GM12878 (cell line): ENCODE measurements at regions not wholly inside any gene's neighbourhood (a gene's known extent, or its start where the extent isn't known, plus 50 kb on each side); places are given as distances from the start of the nearest gene placed in this dataset.
A peak's percentile ranks its signal among the peaks of the same experiment; 100 is the strongest.

Source experiments
- ATAC-seq: fragments of 200-7000 bp; cut with Tn5 transposase; 3 replicates; pipeline ENCODE4 v1.9.1; 2020; ENCODE audit warnings: mild to moderate bottlenecking, moderate library complexity
- BruUV-seq: library from RNA; stranded (reverse); fragments of 400-500 nt; replicated peaks from 2 replicates; lab custom pipeline; 2021; lab: Mats Ljungman, UMichigan
- CTCF ChIA-PET: fragments of 300-600 bp; sonication (Branson Sonifier 250); formaldehyde crosslinking; extraction: SDS; loops from one replicate; lab custom pipeline; 2021; ENCODE audit warnings: inconsistent platforms; lab: Yijun Ruan, JAX
- POLR2A ChIA-PET: fragments of 350-600 bp; formaldehyde crosslinking; extraction: SDS; loops from one replicate; lab custom pipeline; 2021; ENCODE audit warnings: inconsistent platforms; lab: Charles Lee
- RAD21 ChIA-PET: fragments of 300-600 bp; sonication (Branson Sonifier 250); formaldehyde crosslinking; loops from one replicate; lab custom pipeline; 2023; ENCODE audit warnings: antibody characterized with exemption; ENCODE audit not compliant: unreplicated experiment; lab: Charles Lee
- SMC1A ChIA-PET: fragments of 300-600 bp; sonication (Branson Sonifier 250); formaldehyde crosslinking; loops from one replicate; lab custom pipeline; 2023; ENCODE audit not compliant: unreplicated experiment, uncharacterized antibody; lab: Charles Lee
- DNase-seq: peaks from one replicate; pipeline ENCODE4 v3.0.0-alpha.2; 2011; ENCODE audit warnings: low read depth, low spot score
- FAIRE-seq: peaks from 3 replicates; lab custom pipeline; 2011; peaks lifted over from hg19 to GRCh38; lab: Jason Lieb, UNC
- H2AFZ ChIP-seq: 2 replicates; pipeline ENCODE4 v1.6.0; 2011; ENCODE audit warnings: low read depth, low read length, control low read depth; ENCODE audit not compliant: control insufficient read depth
- H3K27ac ChIP-seq: 2 replicates; pipeline ENCODE4 v1.5.1; 2011; ENCODE audit warnings: control low read depth; ENCODE audit not compliant: control insufficient read depth, insufficient read depth
- H3K27me3 ChIP-seq, 2 experiments: replicated peaks in 1 of 2; 2 replicates each; pipeline versions ENCODE4 v1.6.0 to v1.6.1; 2011; ENCODE audit warnings: low read length in 1 of 2; ENCODE audit not compliant: control insufficient read depth in 2 of 2, insufficient read depth in 2 of 2
- H3K36me3 ChIP-seq, 2 experiments: 2 replicates each; pipeline ENCODE4 v1.5.1; 2011; ENCODE audit warnings: low read length in 1 of 2; ENCODE audit not compliant: control insufficient read depth in 2 of 2, insufficient read depth in 2 of 2
- H3K4me1 ChIP-seq: 2 replicates; pipeline ENCODE4 v1.6.1; 2011; ENCODE audit warnings: mild to moderate bottlenecking, low read length, moderate library complexity, mixed read lengths; ENCODE audit not compliant: control insufficient read depth, insufficient read depth
- H3K4me2 ChIP-seq: 2 replicates; pipeline ENCODE4 v1.6.0; 2011; ENCODE audit warnings: control low read depth; ENCODE audit not compliant: control insufficient read depth, insufficient read depth
- H3K4me3 ChIP-seq: fragments of 200-600 bp; sonication (generic); 2 replicates; pipeline ENCODE4 v1.5.1; 2016
- H3K79me2 ChIP-seq: 2 replicates; pipeline ENCODE4 v1.6.0; 2011; ENCODE audit warnings: low read length; ENCODE audit not compliant: control insufficient read depth, insufficient read depth
- H3K9ac ChIP-seq: 2 replicates; pipeline ENCODE4 v1.8.0; 2011; ENCODE audit warnings: low read length, control low read depth, mixed read lengths; ENCODE audit not compliant: control insufficient read depth, insufficient read depth
- H3K9me3 ChIP-seq: replicated peaks from 3 replicates; pipeline ENCODE4 v1.5.1; 2011; ENCODE audit warnings: mild to moderate bottlenecking, low read length; ENCODE audit not compliant: control insufficient read depth, insufficient read depth
- H4K20me1 ChIP-seq: 2 replicates; pipeline ENCODE4 v1.6.0; 2011; ENCODE audit not compliant: control insufficient read depth, insufficient read depth
- BHLHE40 ChIP-seq, 2 experiments: fragments of 450-650 bp in 1 of 2; IDR thresholded peaks; 2 replicates each; pipeline ENCODE4 v1.6.1; 2011 to 2017; ENCODE audit warnings: low read depth in 2 of 2, borderline replicate concordance in 1 of 2, improper control_type of control experiment in 1 of 2, low read length in 1 of 2, mild to moderate bottlenecking in 1 of 2
- BMI1 ChIP-seq: fragments of 450-650 bp; IDR thresholded peaks from 2 replicates; pipeline ENCODE4 v1.6.1; 2016; ENCODE audit warnings: mild to moderate bottlenecking, moderate library complexity, borderline replicate concordance
- CHD1 ChIP-seq: IDR thresholded peaks from 2 replicates; pipeline ENCODE4 v1.6.1; 2012; ENCODE audit warnings: low read depth, low read length, improper control_type of control experiment
- CHD2 ChIP-seq: IDR thresholded peaks from 2 replicates; pipeline ENCODE4 v1.6.1; 2011; ENCODE audit warnings: low read depth, low read length, improper control_type of control experiment, borderline replicate concordance
- DPF2 ChIP-seq: fragments of 450-650 bp; IDR thresholded peaks from 2 replicates; pipeline ENCODE4 v1.6.1; 2017; ENCODE audit warnings: mild to moderate bottlenecking
- E2F8 ChIP-seq: fragments of 450-650 bp; IDR thresholded peaks from 2 replicates; pipeline ENCODE4 v1.6.1; 2018; ENCODE audit warnings: mild to moderate bottlenecking, low read depth, moderate library complexity; ENCODE audit not compliant: partially characterized antibody
- EP300 ChIP-seq, 2 experiments: fragments of 150-350 bp in 1 of 2; IDR thresholded peaks; 2 replicates each; pipeline ENCODE4 v1.6.1; 2011 to 2012; ENCODE audit warnings: low read depth in 2 of 2, low read length in 2 of 2, borderline replicate concordance in 1 of 2, improper control_type of control experiment in 1 of 2, inconsistent platforms in 1 of 2; ENCODE audit not compliant: control insufficient read depth in 1 of 2
- HCFC1 ChIP-seq: fragments of 150-350 bp; IDR thresholded peaks from 2 replicates; pipeline ENCODE4 v1.6.1; 2014; ENCODE audit warnings: low read length
- MTA3 ChIP-seq: IDR thresholded peaks from 2 replicates; pipeline ENCODE4 v1.6.1; 2012; ENCODE audit warnings: low read length, inconsistent platforms, borderline replicate concordance
- YBX1 ChIP-seq: fragments of 450-650 bp; IDR thresholded peaks from 2 replicates; pipeline ENCODE4 v1.6.1; 2016; ENCODE audit warnings: antibody characterized with exemption
- ZNF217 ChIP-seq: fragments of 450-650 bp; IDR thresholded peaks from 2 replicates; pipeline ENCODE4 v1.6.1; 2017; ENCODE audit warnings: antibody characterized with exemption, mild to moderate bottlenecking
- ZZZ3 ChIP-seq: IDR thresholded peaks from 2 replicates; pipeline ENCODE4 v1.6.1; 2011; ENCODE audit warnings: low read depth; ENCODE audit not compliant: control insufficient read depth, insufficient read length
- in situ Hi-C: fragments of 300-500 bp; cut with MboI; formaldehyde crosslinking; loops from 9 replicates; pipeline ENCODE4 v1.14.3; 2018; ENCODE audit warnings: mixed read lengths
- intact Hi-C: fragments of 100-400 bp; cut with micrococcal nuclease; formaldehyde crosslinking; loops from one replicate; pipeline ENCODE4 v1.14.2; 2022; ENCODE audit not compliant: unreplicated experiment
- TF ChIP-seq, protein P1 (sequence below): fragments of 450-650 bp; IDR thresholded peaks from 2 replicates; pipeline ENCODE4 v1.6.1; 2016; ENCODE audit warnings: mild to moderate bottlenecking
- TF ChIP-seq, protein P2 (sequence below): IDR thresholded peaks from 2 replicates; pipeline ENCODE4 v1.6.1; 2012; ENCODE audit warnings: low read depth, low read length, improper control_type of control experiment
- TF ChIP-seq, protein P3 (sequence below): fragments of 450-650 bp; IDR thresholded peaks from 2 replicates; pipeline ENCODE4 v1.6.1; 2017; ENCODE audit warnings: mild to moderate bottlenecking

DNA sequence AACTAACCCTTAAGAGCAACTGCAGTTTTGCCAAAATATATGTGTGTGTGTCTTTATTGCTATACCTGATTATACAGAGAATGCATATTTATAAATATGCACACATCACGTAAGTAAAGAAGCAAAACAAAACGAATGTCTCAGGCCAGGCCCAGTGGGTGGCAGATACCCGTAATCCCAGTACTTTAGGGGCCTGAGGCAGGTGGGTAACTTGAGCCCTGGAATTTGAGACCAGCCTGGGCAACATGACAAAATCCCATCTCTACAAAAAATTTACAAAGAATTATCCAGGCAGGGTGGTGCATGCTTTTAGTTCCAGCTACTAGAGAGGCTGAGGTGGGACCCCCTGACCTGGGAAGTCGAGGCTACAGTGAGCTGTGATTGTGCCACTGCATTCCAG, 745.3 kb downstream of the SATB2 start (continued):
- TF ChIP-seq CHD1 (no peak), E2F8 (no peak), YBX1 (no peak), HCFC1 (no peak)
- TF ChIP-seq, protein P1, sequence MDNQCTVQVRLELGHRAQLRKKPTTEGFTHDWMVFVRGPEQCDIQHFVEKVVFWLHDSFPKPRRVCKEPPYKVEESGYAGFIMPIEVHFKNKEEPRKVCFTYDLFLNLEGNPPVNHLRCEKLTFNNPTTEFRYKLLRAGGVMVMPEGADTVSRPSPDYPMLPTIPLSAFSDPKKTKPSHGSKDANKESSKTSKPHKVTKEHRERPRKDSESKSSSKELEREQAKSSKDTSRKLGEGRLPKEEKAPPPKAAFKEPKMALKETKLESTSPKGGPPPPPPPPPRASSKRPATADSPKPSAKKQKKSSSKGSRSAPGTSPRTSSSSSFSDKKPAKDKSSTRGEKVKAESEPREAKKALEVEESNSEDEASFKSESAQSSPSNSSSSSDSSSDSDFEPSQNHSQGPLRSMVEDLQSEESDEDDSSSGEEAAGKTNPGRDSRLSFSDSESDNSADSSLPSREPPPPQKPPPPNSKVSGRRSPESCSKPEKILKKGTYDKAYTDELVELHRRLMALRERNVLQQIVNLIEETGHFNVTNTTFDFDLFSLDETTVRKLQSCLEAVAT, result no peak
- TF ChIP-seq, all 136 proteins: peak for 0

DNA sequence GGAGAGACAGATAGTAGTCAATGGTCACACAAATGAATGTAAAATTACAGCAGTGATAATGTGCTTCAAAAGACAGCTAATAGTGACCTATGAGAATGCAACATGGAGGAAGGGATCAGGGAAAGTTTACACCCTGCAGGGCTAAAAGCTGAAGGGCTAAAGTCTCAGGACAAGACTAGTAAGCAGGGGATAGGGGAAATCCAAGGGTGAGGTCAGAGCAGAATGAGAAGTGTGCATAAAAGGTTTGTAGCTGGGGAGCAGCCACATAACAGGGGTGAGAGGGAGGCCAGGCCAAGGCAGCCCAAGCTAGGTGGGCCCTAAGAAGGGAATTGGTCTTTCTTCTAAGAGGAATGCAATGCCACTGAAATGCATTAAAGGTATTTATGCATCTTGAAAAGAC, 746.3 kb downstream of the SATB2 start:
- Histone ChIP-seq H3K4me1 (no peaks in the 10 kb centered on the region), H3K4me2 (no peak overlapping the region), H2AFZ (no peak overlapping the region), H4K20me1 (no peaks in the 10 kb centered on the region), H3K9ac (no peak overlapping the region), H3K4me3 (no peak overlapping the region), H3K36me3 (no peaks in the 10 kb centered on the region), H3K27me3 (no peaks in the 10 kb centered on the region), H3K9me3 (no peaks in the 10 kb centered on the region), H3K79me2 (no peaks in the 10 kb centered on the region), H3K27ac (no peak overlapping the region)
- FAIRE-seq, result no peak
- DNase-seq, result no peak
- in situ Hi-C loops, result no loop called here
- ChIA-PET SMC1A (interaction anchor here (1.0 to 1.2 kb wide), 8 partner anchors 8 to 60 kb away, joined by 3 to 7 read pairs (median 4); no protein-coding TSS in a partner anchor), POLR2A (interaction anchor here (0.9 to 1.2 kb wide), 4 partner anchors 8 to 30 kb away, joined by 3 to 5 read pairs (median 4); no protein-coding TSS in a partner anchor), CTCF (interaction anchor here (0.6 to 0.8 kb wide), 3 partner anchors 11 to 173 kb away, joined by 3 to 5 read pairs (median 5); no protein-coding TSS in a partner anchor), RAD21 (interaction anchor here (0.6 to 1.2 kb wide), 7 partner anchors 9 to 57 kb away, joined by 3 to 15 read pairs (median 3); no protein-coding TSS in a partner anchor)
- no TSS peak for BruUV-seq
- peak; percentile 81 for ATAC-seq
- intact Hi-C loops, result no loop called here
- no peak for TF ChIP-seq MTA3
- TF ChIP-seq, protein P2, sequence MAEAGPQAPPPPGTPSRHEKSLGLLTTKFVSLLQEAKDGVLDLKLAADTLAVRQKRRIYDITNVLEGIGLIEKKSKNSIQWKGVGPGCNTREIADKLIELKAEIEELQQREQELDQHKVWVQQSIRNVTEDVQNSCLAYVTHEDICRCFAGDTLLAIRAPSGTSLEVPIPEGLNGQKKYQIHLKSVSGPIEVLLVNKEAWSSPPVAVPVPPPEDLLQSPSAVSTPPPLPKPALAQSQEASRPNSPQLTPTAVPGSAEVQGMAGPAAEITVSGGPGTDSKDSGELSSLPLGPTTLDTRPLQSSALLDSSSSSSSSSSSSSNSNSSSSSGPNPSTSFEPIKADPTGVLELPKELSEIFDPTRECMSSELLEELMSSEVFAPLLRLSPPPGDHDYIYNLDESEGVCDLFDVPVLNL, result no peak
- TF ChIP-seq ZNF217, result no peak
- TF ChIP-seq EP300 (IDR thresholded peaks at IDR 0.05; ENCODE audit: borderline replicate concordance in 1 of 2, control insufficient read depth in 1 of 2, low read depth in 2 of 2, low read length in 2 of 2), result no peak
- no peak for TF ChIP-seq BMI1
- peak in 1 of 2 experiments; percentile 42; a peak in 1 of 4 replicates for TF ChIP-seq BHLHE40 (IDR thresholded peaks at IDR 0.05; ENCODE audit: borderline replicate concordance in 1 of 2, low read depth in 2 of 2, low read length in 1 of 2)
- TF ChIP-seq, protein P3, sequence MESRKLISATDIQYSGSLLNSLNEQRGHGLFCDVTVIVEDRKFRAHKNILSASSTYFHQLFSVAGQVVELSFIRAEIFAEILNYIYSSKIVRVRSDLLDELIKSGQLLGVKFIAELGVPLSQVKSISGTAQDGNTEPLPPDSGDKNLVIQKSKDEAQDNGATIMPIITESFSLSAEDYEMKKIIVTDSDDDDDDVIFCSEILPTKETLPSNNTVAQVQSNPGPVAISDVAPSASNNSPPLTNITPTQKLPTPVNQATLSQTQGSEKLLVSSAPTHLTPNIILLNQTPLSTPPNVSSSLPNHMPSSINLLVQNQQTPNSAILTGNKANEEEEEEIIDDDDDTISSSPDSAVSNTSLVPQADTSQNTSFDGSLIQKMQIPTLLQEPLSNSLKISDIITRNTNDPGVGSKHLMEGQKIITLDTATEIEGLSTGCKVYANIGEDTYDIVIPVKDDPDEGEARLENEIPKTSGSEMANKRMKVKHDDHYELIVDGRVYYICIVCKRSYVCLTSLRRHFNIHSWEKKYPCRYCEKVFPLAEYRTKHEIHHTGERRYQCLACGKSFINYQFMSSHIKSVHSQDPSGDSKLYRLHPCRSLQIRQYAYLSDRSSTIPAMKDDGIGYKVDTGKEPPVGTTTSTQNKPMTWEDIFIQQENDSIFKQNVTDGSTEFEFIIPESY, result no peak
- no peak for TF ChIP-seq DPF2
- TF ChIP-seq CHD2, result no peak
- no peak for TF ChIP-seq ZZZ3
